ENCODE measurements at regions not wholly inside any gene's neighbourhood (a gene's known extent, or its start where the extent isn't known, plus 50 kb on each side); places are given as distances from the start of the nearest gene placed in this dataset.
"Not testable (repeated sequence)": the region's sequence is repeated elsewhere in the genome, so short reads cannot be mapped to it uniquely, and the experiment has no call there.

DNA sequence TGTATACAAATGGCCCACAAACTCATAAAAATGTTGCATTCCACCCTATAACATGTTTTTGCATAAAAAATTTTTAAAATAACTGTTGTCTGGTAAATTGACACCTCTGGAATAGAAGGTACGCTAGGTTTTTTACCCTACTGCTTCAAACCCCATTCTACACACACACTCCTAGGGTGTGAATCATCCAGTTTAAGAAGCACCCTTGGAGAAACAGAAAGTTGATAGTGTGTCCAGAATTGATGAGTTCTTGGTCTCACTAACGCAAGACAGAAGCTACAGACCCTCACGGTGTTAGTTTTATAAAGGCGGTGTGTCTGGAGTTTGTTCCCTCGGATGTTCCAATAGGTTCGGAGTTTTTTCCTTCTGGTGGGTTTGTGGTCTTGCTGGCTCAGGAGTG, 158.5 kb downstream of the KLRB1 start:
- no peaks in the 10 kb centered on the region for H3K36me3 ChIP-seq (ENCODE audit: control insufficient read depth, insufficient read depth, low read length)
- H3K9ac ChIP-seq (ENCODE audit: low read depth, low read length): no peak overlapping the region
- ChIA-PET POLR2A (ENCODE audit: unreplicated experiment) (no interaction called here), CTCF (no interaction called here)
- no peak overlapping the region for H4K5ac ChIP-seq (ENCODE audit: low read depth, low read length)
- ATAC-seq (ENCODE audit: low read depth) (no peak), DNase-seq (no peak)
- no peak overlapping the region for H3K56ac ChIP-seq (ENCODE audit: extremely low read depth, insufficient read depth, low read length)
- H2AFZ ChIP-seq (replicated peaks; ENCODE audit: low read length, poor library complexity): no peak overlapping the region
- H2AK9ac ChIP-seq (replicated peaks; ENCODE audit: low read depth, low read length, poor library complexity): no peak overlapping the region
- intact Hi-C loops (cut with micrococcal nuclease): no loop called here
- no peak overlapping the region for H2BK20ac ChIP-seq (ENCODE audit: low read depth, low read length)
- H3K4ac ChIP-seq (ENCODE audit: low read depth, low read length): no peak overlapping the region
- H4K20me1 ChIP-seq (ENCODE audit: insufficient read depth, low read length): no peaks in the 10 kb centered on the region
- H3K27me3 ChIP-seq (ENCODE audit: control insufficient read depth, insufficient read depth, low read length): no peaks in the 10 kb centered on the region
- no peaks in the 10 kb centered on the region for H3K9me3 ChIP-seq (ENCODE audit: control insufficient read depth, insufficient read depth, low read length)
- no peak overlapping the region for H4K91ac ChIP-seq (ENCODE audit: insufficient read depth, low read depth, low read length)
- H3K4me1 ChIP-seq (ENCODE audit: control insufficient read depth, insufficient read depth, low read length): no peaks in the 10 kb centered on the region
- in situ Hi-C loops (cut with MboI; ENCODE audit: low sequenced_read_pairs): no loop called here
- H2BK120ac ChIP-seq (ENCODE audit: low read depth, low read length): no peak overlapping the region
- no peak overlapping the region for H2AK5ac ChIP-seq (ENCODE audit: low read depth, low read length)
- H3K23ac ChIP-seq (ENCODE audit: low read depth, low read length): no peak overlapping the region
- H3K4me3 ChIP-seq (ENCODE audit: insufficient read depth, low read depth, low read length): no peak overlapping the region
- H3K27ac ChIP-seq (ENCODE audit: insufficient read depth, low read length): no peak overlapping the region
- dilution Hi-C loops (cut with HindIII; ENCODE audit: low sequenced_read_pairs, unreplicated experiment): no loop called here
- H3K79me1 ChIP-seq (ENCODE audit: low read depth in 1 of 2, low read length in 2 of 2): no peaks in the 10 kb centered on the region; a peak in 1 of 4 replicates
- no peak overlapping the region for H3K18ac ChIP-seq (ENCODE audit: low read depth, low read length)
- H3K14ac ChIP-seq (replicated peaks; ENCODE audit: low read depth, low read length): no peak overlapping the region
- no peak overlapping the region for H3K4me2 ChIP-seq (ENCODE audit: low read depth, low read length)
- H2BK15ac ChIP-seq (ENCODE audit: low read depth, low read length): no peak overlapping the region
- BruUV-seq (replicated peaks): no TSS peak
- H2BK5ac ChIP-seq (ENCODE audit: low read depth, low read length, poor library complexity, severe bottlenecking): no peak overlapping the region
- TF ChIP-seq POLR2A (IDR thresholded peaks at IDR 0.05; ENCODE audit: low read depth, low read length): no peak
- no peaks in the 10 kb centered on the region for H3K9me1 ChIP-seq (ENCODE audit: insufficient read depth, low read length)
- no peak overlapping the region for H4K8ac ChIP-seq (ENCODE audit: low read depth in 2 of 2, low read length in 2 of 2)
- no CpG with 5 or more reads among the region's 6 CpGs for WGBS, 2 experiments (ENCODE audit: extremely low coverage in 2 of 2, insufficient read length in 1 of 2)

GRCh38 chr12:9448648-9449047, 159.1 kb downstream of the KLRB1 start:
- Histone ChIP-seq H4K8ac (ENCODE audit: low read depth in 2 of 2, low read length in 2 of 2) (peak overlapping the region in 1 of 2 experiments; percentile 16; a peak in 2 of 4 replicates), H3K4me2 (ENCODE audit: low read depth, low read length) (peak overlapping the region; percentile 67), H3K9ac (ENCODE audit: low read depth, low read length) (peak overlapping the region; percentile 80; the same call in 1 of the 2 replicates), H3K4me3 (ENCODE audit: insufficient read depth, low read depth, low read length) (peak overlapping the region; percentile 75), H2AFZ (replicated peaks; ENCODE audit: low read length, poor library complexity) (peak overlapping the region; percentile 92)
- in situ Hi-C loops (cut with MboI; ENCODE audit: low sequenced_read_pairs); ATAC-seq (ENCODE audit: low read depth); H4K5ac ChIP-seq (ENCODE audit: low read depth, low read length); H3K14ac ChIP-seq (replicated peaks; ENCODE audit: low read depth, low read length); H3K27me3 ChIP-seq (ENCODE audit: control insufficient read depth, insufficient read depth, low read length); dilution Hi-C loops (cut with HindIII; ENCODE audit: low sequenced_read_pairs, unreplicated experiment); H3K9me3 ChIP-seq (ENCODE audit: control insufficient read depth, insufficient read depth, low read length); H3K36me3 ChIP-seq (ENCODE audit: control insufficient read depth, insufficient read depth, low read length); H3K4me1 ChIP-seq (ENCODE audit: control insufficient read depth, insufficient read depth, low read length); H2BK5ac ChIP-seq (ENCODE audit: low read depth, low read length, poor library complexity, severe bottlenecking); DNase-seq; H2AK5ac ChIP-seq (ENCODE audit: low read depth, low read length); CTCF ChIA-PET; H3K27ac ChIP-seq (ENCODE audit: insufficient read depth, low read length); intact Hi-C loops (cut with micrococcal nuclease); H3K4ac ChIP-seq (ENCODE audit: low read depth, low read length); H4K91ac ChIP-seq (ENCODE audit: insufficient read depth, low read depth, low read length); H3K79me1 ChIP-seq (ENCODE audit: low read depth in 1 of 2, low read length in 2 of 2); H3K23ac ChIP-seq (ENCODE audit: low read depth, low read length); BruUV-seq (replicated peaks); H2AK9ac ChIP-seq (replicated peaks; ENCODE audit: low read depth, low read length, poor library complexity); H3K18ac ChIP-seq (ENCODE audit: low read depth, low read length); H4K20me1 ChIP-seq (ENCODE audit: insufficient read depth, low read length); H3K56ac ChIP-seq (ENCODE audit: extremely low read depth, insufficient read depth, low read length); H3K9me1 ChIP-seq (ENCODE audit: insufficient read depth, low read length); POLR2A ChIA-PET (ENCODE audit: unreplicated experiment); H2BK120ac ChIP-seq (ENCODE audit: low read depth, low read length); H2BK20ac ChIP-seq (ENCODE audit: low read depth, low read length); H2BK15ac ChIP-seq (ENCODE audit: low read depth, low read length): not testable (repeated sequence)
- no CpG with 5 or more reads among the region's 10 CpGs for WGBS, 2 experiments (ENCODE audit: extremely low coverage in 2 of 2, insufficient read length in 1 of 2)
